Astrocyte (in vitro differentiated cells and primary cell): ENCODE measurements at regions not wholly inside any gene's neighbourhood (a gene's known extent, or its start where the extent isn't known, plus 50 kb on each side); places are given as distances from the start of the nearest gene placed in this dataset.

Source experiments
- DNase-seq: peaks from one replicate; pipeline ENCODE4 v3.0.0-alpha.2; 2010; ENCODE audit warnings: low read depth
- FAIRE-seq: peaks from 2 replicates; lab custom pipeline; 2011; peaks lifted over from hg19 to GRCh38; lab: Jason Lieb, UNC
- H2AFZ ChIP-seq: 2 replicates; pipeline ENCODE4 v1.6.0; 2012; ENCODE audit warnings: low read depth, low read length, inconsistent platforms
- H3K27ac ChIP-seq: 2 replicates; pipeline ENCODE4 v1.5.1; 2011; ENCODE audit warnings: low read depth, low read length, inconsistent platforms
- H3K27me3 ChIP-seq: 2 replicates; pipeline ENCODE4 v1.6.0; 2011; ENCODE audit warnings: low read length, inconsistent platforms; ENCODE audit not compliant: insufficient read depth
- H3K36me3 ChIP-seq: 2 replicates; pipeline ENCODE4 v1.5.1; 2011; ENCODE audit warnings: low read length, inconsistent platforms; ENCODE audit not compliant: insufficient read depth
- H3K4me1 ChIP-seq: 2 replicates; pipeline ENCODE4 v1.5.1; 2011; ENCODE audit warnings: low read length, inconsistent platforms; ENCODE audit not compliant: insufficient read depth
- H3K4me2 ChIP-seq: 2 replicates; pipeline ENCODE4 v1.6.0; 2012; ENCODE audit warnings: low read length, inconsistent platforms
- H3K4me3 ChIP-seq: 2 replicates; pipeline ENCODE4 v1.5.1; 2011; ENCODE audit warnings: low read depth, mild to moderate bottlenecking, low read length, inconsistent platforms; ENCODE audit not compliant: insufficient read depth
- H3K79me2 ChIP-seq: 2 replicates; pipeline ENCODE4 v1.6.0; 2012; ENCODE audit warnings: mild to moderate bottlenecking, low read length, inconsistent platforms; ENCODE audit not compliant: insufficient read depth
- H3K9ac ChIP-seq: 2 replicates; pipeline ENCODE4 v1.6.0; 2012; ENCODE audit warnings: mild to moderate bottlenecking, low read length, inconsistent platforms
- H3K9me3 ChIP-seq: 2 replicates; pipeline ENCODE4 v1.5.1; 2012; ENCODE audit warnings: low read depth, mild to moderate bottlenecking, low read length, inconsistent platforms; ENCODE audit not compliant: insufficient read depth
- H4K20me1 ChIP-seq: 2 replicates; pipeline ENCODE4 v1.6.0; 2012; ENCODE audit warnings: low read length, inconsistent platforms; ENCODE audit not compliant: insufficient read depth
- H3K27ac Mint-ChIP-seq: one replicate; pipeline ENCODE4 v1.8.0; 2021; ENCODE audit warnings: mild to moderate bottlenecking, mixed read lengths; ENCODE audit not compliant: unreplicated experiment
- H3K27me3 Mint-ChIP-seq: one replicate; pipeline ENCODE4 v1.8.0; 2021; ENCODE audit warnings: low read depth, mixed read lengths; ENCODE audit not compliant: unreplicated experiment
- H3K36me3 Mint-ChIP-seq: one replicate; pipeline ENCODE4 v1.8.0; 2021; ENCODE audit warnings: low read depth, mixed read lengths; ENCODE audit not compliant: unreplicated experiment
- H3K4me1 Mint-ChIP-seq: one replicate; pipeline ENCODE4 v1.8.0; 2021; ENCODE audit warnings: low read depth, mixed read lengths; ENCODE audit not compliant: unreplicated experiment
- H3K4me3 Mint-ChIP-seq: one replicate; pipeline ENCODE4 v1.8.0; 2021; ENCODE audit warnings: mild to moderate bottlenecking, moderate library complexity, mixed read lengths; ENCODE audit not compliant: unreplicated experiment
- H3K9me3 Mint-ChIP-seq: one replicate; pipeline ENCODE4 v1.8.0; 2021; ENCODE audit warnings: mild to moderate bottlenecking, mixed read lengths; ENCODE audit not compliant: unreplicated experiment
- CTCF ChIP-seq: IDR thresholded peaks from 2 replicates; pipeline ENCODE4 v1.5.1; 2011; ENCODE audit warnings: low read depth, mild to moderate bottlenecking, inconsistent platforms, low read length, moderate library complexity; ENCODE audit not compliant: insufficient read depth
- EZH2 ChIP-seq: IDR thresholded peaks from 2 replicates; pipeline ENCODE4 v1.6.1; 2012; ENCODE audit warnings: mild to moderate bottlenecking, low read length, inconsistent platforms; ENCODE audit not compliant: insufficient read depth

GRCh38 chr2:51290725-51291124, 258.8 kb upstream of the NRXN1 start:
- Histone ChIP-seq H3K4me2 (peak overlapping the region; percentile 26), H3K79me2 (no peaks in the 10 kb centered on the region), H3K27ac (peak overlapping the region; percentile 60), H3K27me3 (no peaks in the 10 kb centered on the region), H2AFZ (no peak overlapping the region), H3K36me3 (no peaks in the 10 kb centered on the region), H3K4me3 (no peak overlapping the region), H4K20me1 (no peaks in the 10 kb centered on the region), H3K9ac (no peak overlapping the region), H3K9me3 (no peaks in the 10 kb centered on the region), H3K4me1 (peaks cover 6% of the 10 kb centered on the region)
- DNase-seq (peak; percentile 68), FAIRE-seq (peak; percentile 47)
- Mint-ChIP-seq H3K4me1 (peaks cover 23% of the 10 kb centered on the region), H3K27ac (peak overlapping the region; percentile 21), H3K4me3 (no peak overlapping the region), H3K27me3 (no peaks in the 10 kb centered on the region), H3K9me3 (no peaks in the 10 kb centered on the region), H3K36me3 (no peaks in the 10 kb centered on the region)
- TF ChIP-seq EZH2: no peak
- no peak for TF ChIP-seq CTCF

GRCh38 chr2:51289045-51289444, 257.1 kb upstream of the NRXN1 start:
- no peak for DNase-seq
- no peaks in the 10 kb centered on the region for H3K36me3 Mint-ChIP-seq
- H4K20me1 ChIP-seq: no peaks in the 10 kb centered on the region
- no peak overlapping the region for H3K4me3 Mint-ChIP-seq
- H3K4me2 ChIP-seq: no peak overlapping the region
- no peak overlapping the region for H2AFZ ChIP-seq
- peaks cover 6% of the 10 kb centered on the region for H3K4me1 ChIP-seq
- TF ChIP-seq CTCF (no peak), EZH2 (no peak)
- H3K4me1 Mint-ChIP-seq: peaks cover 23% of the 10 kb centered on the region
- FAIRE-seq: no peak
- no peak overlapping the region for H3K27ac ChIP-seq
- H3K36me3 ChIP-seq: no peaks in the 10 kb centered on the region
- no peaks in the 10 kb centered on the region for H3K79me2 ChIP-seq
- H3K9me3 ChIP-seq: no peaks in the 10 kb centered on the region
- no peak overlapping the region for H3K4me3 ChIP-seq
- H3K27me3 ChIP-seq: no peaks in the 10 kb centered on the region
- no peak overlapping the region for H3K9ac ChIP-seq
- no peaks in the 10 kb centered on the region for H3K9me3 Mint-ChIP-seq
- H3K27me3 Mint-ChIP-seq: no peaks in the 10 kb centered on the region
- no peak overlapping the region for H3K27ac Mint-ChIP-seq

GRCh38 chr2:51268191-51268590, 236.3 kb upstream of the NRXN1 start:
- no peaks in the 10 kb centered on the region for H3K4me1 ChIP-seq

More at GRCh38 chr2:51268191-51268590, 236.3 kb upstream of the NRXN1 start:
- Histone ChIP-seq H3K36me3 (no peaks in the 10 kb centered on the region), H3K27ac (no peak overlapping the region), H3K4me2 (no peak overlapping the region), H3K79me2 (no peaks in the 10 kb centered on the region), H3K27me3 (no peaks in the 10 kb centered on the region), H3K4me3 (no peak overlapping the region), H3K9me3 (no peaks in the 10 kb centered on the region), H3K9ac (no peak overlapping the region), H2AFZ (no peak overlapping the region), H4K20me1 (no peaks in the 10 kb centered on the region)
- H3K27me3 Mint-ChIP-seq: no peaks in the 10 kb centered on the region
- H3K27ac Mint-ChIP-seq: no peak overlapping the region
- FAIRE-seq (no peak), DNase-seq (no peak)
- H3K36me3 Mint-ChIP-seq: no peaks in the 10 kb centered on the region
- no peak for TF ChIP-seq EZH2
- TF ChIP-seq CTCF: no peak
- peaks cover 1% of the 10 kb centered on the region for H3K4me1 Mint-ChIP-seq
- H3K4me3 Mint-ChIP-seq: no peak overlapping the region
- H3K9me3 Mint-ChIP-seq: no peaks in the 10 kb centered on the region
